Small intestine (tissue), 7 donors: ENCODE measurements at regions not wholly inside any gene's neighbourhood (a gene's known extent, or its start where the extent isn't known, plus 50 kb on each side); places are given as distances from the start of the nearest gene placed in this dataset.

Source experiments
- DNase-seq, 2 donors: peaks; one replicate each; pipeline versions ENCODE4 v3.0.0 to v3.0.0-alpha.2; 2013
- FAIRE-seq: peaks from 2 replicates; lab custom pipeline; 2012; peaks lifted over from hg19 to GRCh38; lab: Jason Lieb, UNC
- H3K27ac ChIP-seq, 3 donors: one replicate each; pipeline ENCODE4 v1.5.1; 2013; ENCODE audit warnings: low read length in 2 of 3, mild to moderate bottlenecking in 2 of 3, control low read depth in 1 of 3, inconsistent platforms in 1 of 3, low read depth in 1 of 3, moderate library complexity in 1 of 3
- H3K27me3 ChIP-seq, 3 donors: one replicate each; pipeline ENCODE4 v1.6.1; 2013; ENCODE audit warnings: low read length in 3 of 3, inconsistent platforms in 1 of 3; ENCODE audit not compliant: control insufficient read depth in 3 of 3, insufficient read depth in 3 of 3
- H3K36me3 ChIP-seq, 3 donors: one replicate each; pipeline ENCODE4 v1.6.1; 2013; ENCODE audit warnings: low read length in 3 of 3, inconsistent platforms in 1 of 3, low read depth in 1 of 3, mild to moderate bottlenecking in 1 of 3, moderate library complexity in 1 of 3; ENCODE audit not compliant: control insufficient read depth in 3 of 3, insufficient read depth in 2 of 3
- H3K4me1 ChIP-seq, 3 donors: one replicate each; pipeline ENCODE4 v1.6.1; 2013; ENCODE audit warnings: low read length in 2 of 3, inconsistent platforms in 1 of 3, low read depth in 1 of 3, mild to moderate bottlenecking in 1 of 3, moderate library complexity in 1 of 3; ENCODE audit not compliant: control insufficient read depth in 3 of 3, insufficient read depth in 2 of 3
- H3K4me3 ChIP-seq, 3 donors: one replicate each; pipeline ENCODE4 v1.5.1; 2013; ENCODE audit warnings: low read length in 3 of 3, control low read depth in 1 of 3, inconsistent platforms in 1 of 3, low read depth in 1 of 3, mild to moderate bottlenecking in 1 of 3, moderate library complexity in 1 of 3
- H3K9me3 ChIP-seq, 2 donors: one replicate each; pipeline ENCODE4 v1.6.1; 2013; ENCODE audit warnings: low read depth in 1 of 2, low read length in 1 of 2; ENCODE audit not compliant: control insufficient read depth in 2 of 2, insufficient read depth in 1 of 2
- WGBS, 3 donors: extraction: QIAGEN DNeasy Blood & Tissue Kit; methylation state at CpG; one replicate each; pipeline ENCODE4 v1.1.7; 2013; 5-methylcytosine and 5-hydroxymethylcytosine counted together
- donor health status: healthy with polysubstance abuse.
- donor health status: control.
- donor health status: control.
- donor health status: Bipolar disorder and iron deficiency.
- donor health status: healthy.

DNA sequence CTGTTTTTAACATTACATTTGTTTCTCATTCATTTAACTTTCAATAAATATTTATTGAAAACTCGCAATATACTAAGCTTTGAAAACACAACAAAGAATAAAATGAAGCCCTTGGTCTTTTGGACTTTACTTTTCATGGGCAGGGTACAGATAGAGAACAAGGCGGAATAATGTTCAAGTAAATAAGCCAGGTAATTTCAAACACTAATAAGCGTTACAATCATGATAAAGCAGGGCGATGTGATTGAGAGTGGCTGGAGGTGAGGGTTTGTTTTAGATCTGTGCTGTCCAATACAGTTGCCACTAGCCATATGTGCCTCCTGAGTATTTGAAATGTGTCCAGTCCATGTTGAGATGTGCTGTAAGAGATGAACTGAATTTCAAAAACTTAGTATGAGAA is 307.1 kb downstream of the ALDH8A1 start:
- DNase-seq = peak; percentile 50 to 87

DNA sequence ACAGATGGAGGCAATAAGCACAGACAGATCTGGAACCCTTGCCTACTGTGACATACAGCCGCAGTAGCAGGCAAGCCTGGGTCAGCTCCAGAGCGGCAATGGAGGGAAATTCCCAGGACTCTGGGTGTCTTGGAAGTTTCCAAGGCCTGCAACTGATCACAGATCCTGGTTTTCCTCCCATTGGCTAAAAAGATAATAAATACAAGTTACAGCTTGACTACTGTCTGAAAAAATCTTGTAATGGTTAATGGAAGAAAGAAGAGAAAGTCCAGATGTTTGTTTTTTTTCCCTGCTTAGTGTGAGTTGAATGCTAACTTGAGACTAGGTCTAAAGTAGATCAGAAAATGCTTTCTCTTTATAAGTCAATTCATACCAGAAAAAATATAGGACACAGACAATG is 307.6 kb downstream of the ALDH8A1 start:
- H3K9me3 ChIP-seq = no peaks in the 10 kb centered on the region
- DNase-seq (peak in 1 of 2 donors; percentile 59), FAIRE-seq (no peak)
- peak overlapping the region; percentile 32 to 77 (median 64) for H3K27ac ChIP-seq
- H3K4me1 ChIP-seq = peaks cover 0 to 22% (median 8%) of the 10 kb centered on the region in 3 donors
- no peaks in the 10 kb centered on the region for H3K36me3 ChIP-seq
- no peak overlapping the region for H3K4me3 ChIP-seq
- 40 to 66% (median 65%) methylated on average over 2 of the region's 2 CpGs for WGBS, 3 donors
- no peaks in the 10 kb centered on the region for H3K27me3 ChIP-seq

More for the DNA sequence above, 307.1 kb downstream of the ALDH8A1 start:
- Histone ChIP-seq H3K4me3 (no peak overlapping the region), H3K9me3 (no peaks in the 10 kb centered on the region), H3K4me1 (peaks cover 0 to 22% (median 8%) of the 10 kb centered on the region in 3 donors), H3K27ac (peak overlapping the region; percentile 60 to 77 (median 64)), H3K27me3 (no peaks in the 10 kb centered on the region), H3K36me3 (no peaks in the 10 kb centered on the region)
- FAIRE-seq = no peak
- 18 to 66% (median 34%) methylated on average over 4 of the region's 4 CpGs for WGBS, 3 donors

- Histone ChIP-seq H3K4me1 (peaks cover 0 to 22% (median 8%) of the 10 kb centered on the region in 3 donors), H3K4me3 (no peak overlapping the region), H3K27ac (peak overlapping the region; percentile 64 to 77 (median 74)), H3K36me3 (no peaks in the 10 kb centered on the region), H3K9me3 (no peaks in the 10 kb centered on the region), H3K27me3 (no peaks in the 10 kb centered on the region)
- FAIRE-seq (peak; percentile 41), DNase-seq (peak; percentile 87 to 89)
- 47 to 80% (median 60%) methylated on average over 1 of the region's 1 CpG for WGBS, 3 donors
Measured at GRCh38 chr6:134640975-134641429, 308.9 kb downstream of the ALDH8A1 start.

DNA sequence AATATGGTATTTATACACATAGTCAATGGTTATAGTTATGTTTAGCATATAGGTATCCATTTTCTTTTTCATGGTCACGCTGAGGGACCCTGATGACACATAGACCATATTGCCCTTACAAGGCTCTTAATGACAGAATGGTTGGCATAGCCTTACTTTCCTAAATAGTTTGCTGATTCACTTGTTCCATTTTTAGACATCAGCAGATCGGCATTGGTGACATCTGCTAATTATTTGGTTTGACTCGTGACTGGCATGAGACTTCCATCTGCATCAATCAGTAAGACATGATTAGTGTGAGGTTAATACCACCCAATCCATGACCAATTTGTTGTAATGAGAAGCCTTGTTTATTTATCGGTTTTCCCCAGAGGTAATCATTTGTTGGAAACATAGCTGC is 309.7 kb downstream of the ALDH8A1 start:
- H3K4me3 ChIP-seq = no peak overlapping the region
- H3K27me3 ChIP-seq = no peaks in the 10 kb centered on the region
- DNase-seq (no peak), FAIRE-seq (no peak)
- 91 to 95% (median 92%) methylated on average over 4 of the region's 4 CpGs for WGBS, 3 donors
- no peaks in the 10 kb centered on the region for H3K9me3 ChIP-seq
- no peak overlapping the region for H3K27ac ChIP-seq
- no peaks in the 10 kb centered on the region for H3K36me3 ChIP-seq
- peaks cover 0 to 22% (median 8%) of the 10 kb centered on the region in 3 donors for H3K4me1 ChIP-seq

- H3K27me3 ChIP-seq = no peaks in the 10 kb centered on the region
- WGBS, 3 donors = 77 to 89% (median 88%) methylated on average over 1 of the region's 1 CpG
- DNase-seq (no peak), FAIRE-seq (no peak)
- H3K27ac ChIP-seq = no peak overlapping the region
- H3K4me3 ChIP-seq = no peak overlapping the region
- H3K9me3 ChIP-seq = no peaks in the 10 kb centered on the region
- no peaks in the 10 kb centered on the region for H3K36me3 ChIP-seq
- H3K4me1 ChIP-seq = peaks cover 0 to 18% (median 4%) of the 10 kb centered on the region in 3 donors
Measured at GRCh38 chr6:134637847-134638437, 312.0 kb downstream of the ALDH8A1 start.

GRCh38 chr6:134637282-134637681 is 312.6 kb downstream of the ALDH8A1 start:
- no peaks in the 10 kb centered on the region for H3K27me3 ChIP-seq
- H3K9me3 ChIP-seq = no peaks in the 10 kb centered on the region
- DNase-seq (no peak), FAIRE-seq (no peak)
- no peak overlapping the region for H3K4me3 ChIP-seq
- H3K4me1 ChIP-seq = peaks cover 0 to 18% (median 4%) of the 10 kb centered on the region in 3 donors
- WGBS, 3 donors = 92 to 99% (median 94%) methylated on average over 5 of the region's 5 CpGs
- H3K27ac ChIP-seq = no peak overlapping the region
- no peaks in the 10 kb centered on the region for H3K36me3 ChIP-seq

GRCh38 chr6:134636186-134636799 is 313.6 kb downstream of the ALDH8A1 start:
- DNase-seq (peak; percentile 52 to 55), FAIRE-seq (no peak)
- no peak overlapping the region for H3K4me3 ChIP-seq
- no peaks in the 10 kb centered on the region for H3K36me3 ChIP-seq
- H3K9me3 ChIP-seq = no peaks in the 10 kb centered on the region
- H3K27me3 ChIP-seq = no peaks in the 10 kb centered on the region
- H3K27ac ChIP-seq = no peak overlapping the region
- H3K4me1 ChIP-seq = peaks cover 0 to 8% (median under 1%) of the 10 kb centered on the region in 3 donors
- WGBS, 3 donors = 76 to 86% (median 78%) methylated on average over 7 of the region's 7 CpGs

DNA sequence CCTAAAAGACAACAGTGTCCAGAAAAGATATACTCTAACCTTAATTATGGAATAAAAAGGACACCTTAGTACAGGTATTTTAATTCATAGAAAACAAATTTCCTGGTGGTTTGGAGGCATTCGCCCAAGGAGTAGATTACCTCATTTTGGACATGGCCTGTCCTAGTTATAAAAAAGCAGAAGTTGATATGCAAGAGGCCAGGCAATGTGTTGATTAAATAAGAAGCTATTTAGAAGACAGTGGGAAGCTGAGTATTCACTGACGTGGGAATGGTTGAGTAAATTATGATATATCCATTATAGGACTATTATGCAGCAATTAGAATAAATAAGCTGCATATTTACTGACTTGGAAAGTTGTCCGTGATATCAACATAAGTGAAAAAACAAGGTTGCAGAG is 314.9 kb downstream of the ALDH8A1 start:
- Histone ChIP-seq H3K9me3 (no peaks in the 10 kb centered on the region), H3K4me3 (no peak overlapping the region), H3K27me3 (no peaks in the 10 kb centered on the region), H3K27ac (no peak overlapping the region), H3K36me3 (no peaks in the 10 kb centered on the region), H3K4me1 (peaks cover 0 to 3% (median 0%) of the 10 kb centered on the region in 3 donors)
- 89 to 95% (median 91%) methylated on average over 3 of the region's 3 CpGs for WGBS, 3 donors
- DNase-seq (no peak), FAIRE-seq (no peak)
